ENCODE measurements at regions not wholly inside any gene's neighbourhood (a gene's known extent, or its start where the extent isn't known, plus 50 kb on each side); places are given as distances from the start of the nearest gene placed in this dataset.

- no TSS peak for BruUV-seq (replicated peaks)
- FAIRE-seq = no peak
- H3K79me2 ChIP-seq (ENCODE audit: insufficient read depth, low read length) = no peaks in the 10 kb centered on the region
- ATAC-seq = no peak
- in situ Hi-C loops (cut with HindIII; ENCODE audit: extremely low pct_ligation_motif_present, low pct_unique_long_range_greater_than_20kb) (no loop called here), intact Hi-C loops (cut with micrococcal nuclease; ENCODE audit: unreplicated experiment) (no loop called here)
- no peak overlapping the region for H3K4me3 ChIP-seq (replicated peaks in 1 of 3; ENCODE audit: insufficient read depth in 1 of 3, low read depth in 2 of 3, low read length in 3 of 3)
- no peak for DNase-seq (ENCODE audit: low spot score)
- peaks cover 5% of the 10 kb centered on the region; the same call in 1 of the 2 replicates for H3K9me3 ChIP-seq (ENCODE audit: low read length)
- H3K4me2 ChIP-seq (ENCODE audit: low read depth, low read length) = no peak overlapping the region
- 0% methylated on average over 2 of the region's 2 CpGs for whole genome bisulfite sequencing (ENCODE audit: low lambda C conversion rate)
- ChIA-PET POLR2A (no interaction called here), CTCF (ENCODE audit: low intra/inter-chr PET ratio, low total read pairs) (no interaction called here)
- TF ChIP-seq MNT (IDR thresholded peaks at IDR 0.05) (peak; percentile 96), CSRNP2 (CRISPR knock-in tag; conservative IDR thresholded peaks at IDR 0.05; ENCODE audit: low read depth) (no peak)
- H3K27ac ChIP-seq (ENCODE audit: extremely low read length, insufficient read depth, low read length) = no peak overlapping the region
- no peaks in the 10 kb centered on the region for H4K20me1 ChIP-seq (ENCODE audit: insufficient read depth, low read length)
- H2AFZ ChIP-seq (ENCODE audit: low read length) = no peak overlapping the region
- no peaks in the 10 kb centered on the region for H3K4me1 ChIP-seq (ENCODE audit: insufficient read depth, low read length)
- H3K27me3 ChIP-seq (ENCODE audit: control insufficient read depth in 1 of 2, insufficient read depth in 2 of 2, low read length in 2 of 2) = no peaks in the 10 kb centered on the region
- H3K9ac ChIP-seq (ENCODE audit: insufficient read depth, low read depth, low read length) = no peak overlapping the region
- no peaks in the 10 kb centered on the region for H3K36me3 ChIP-seq (replicated peaks in 1 of 2; ENCODE audit: control insufficient read depth in 1 of 2, insufficient read depth in 2 of 2, low read length in 2 of 2)
Measured at GRCh38 chr18:77807650-77808049, 558.0 kb downstream of the GALR1 start.

- in situ Hi-C loops (cut with HindIII; ENCODE audit: extremely low pct_ligation_motif_present, low pct_unique_long_range_greater_than_20kb) = no loop called here
- intact Hi-C loops (cut with micrococcal nuclease; ENCODE audit: unreplicated experiment) = no loop called here
- Histone ChIP-seq H3K9ac (ENCODE audit: insufficient read depth, low read depth, low read length) (no peak overlapping the region), H3K4me1 (ENCODE audit: insufficient read depth, low read length) (no peaks in the 10 kb centered on the region), H3K27me3 (ENCODE audit: control insufficient read depth in 1 of 2, insufficient read depth in 2 of 2, low read length in 2 of 2) (no peaks in the 10 kb centered on the region), H3K27ac (ENCODE audit: extremely low read length, insufficient read depth, low read length) (no peak overlapping the region), H4K20me1 (ENCODE audit: insufficient read depth, low read length) (no peaks in the 10 kb centered on the region), H3K79me2 (ENCODE audit: insufficient read depth, low read length) (no peaks in the 10 kb centered on the region), H3K36me3 (replicated peaks in 1 of 2; ENCODE audit: control insufficient read depth in 1 of 2, insufficient read depth in 2 of 2, low read length in 2 of 2) (no peaks in the 10 kb centered on the region), H3K9me3 (ENCODE audit: low read length) (peaks cover 13% of the 10 kb centered on the region; the same call in 1 of the 2 replicates), H3K4me3 (replicated peaks in 1 of 3; ENCODE audit: insufficient read depth in 1 of 3, low read depth in 2 of 3, low read length in 3 of 3) (no peak overlapping the region), H3K4me2 (ENCODE audit: low read depth, low read length) (no peak overlapping the region), H2AFZ (ENCODE audit: low read length) (no peak overlapping the region)
- POLR2A ChIA-PET = no interaction called here
- CTCF ChIA-PET (ENCODE audit: low intra/inter-chr PET ratio, low total read pairs) = no interaction called here
- 15% methylated on average over 5 of the region's 5 CpGs for WGBS (ENCODE audit: low lambda C conversion rate)
- FAIRE-seq = no peak
- ATAC-seq = no peak
- no peak for TF ChIP-seq ZNF121 (CRISPR knock-in tag; IDR thresholded peaks at IDR 0.05)
- no peak for TF ChIP-seq RORA (CRISPR knock-in tag; IDR thresholded peaks at IDR 0.05)
- TF ChIP-seq PLRG1 (conservative IDR thresholded peaks at IDR 0.05) = no peak
- TF ChIP-seq CBX1 (IDR thresholded peaks at IDR 0.05; ENCODE audit: low read depth) = no peak
- TF ChIP-seq MAFG (CRISPR knock-in tag; IDR thresholded peaks at IDR 0.05) = no peak
- no peak for TF ChIP-seq KAT8 (CRISPR knock-in tag; IDR thresholded peaks at IDR 0.05)
- TF ChIP-seq ZNF576 (CRISPR knock-in tag; IDR thresholded peaks at IDR 0.05) = no peak
- TF ChIP-seq TOPORS (CRISPR knock-in tag; IDR thresholded peaks at IDR 0.05) = no peak
- no peak for TF ChIP-seq NR1H2 (CRISPR knock-in tag; IDR thresholded peaks at IDR 0.05; ENCODE audit: borderline replicate concordance, low read depth)
- no peak for TF ChIP-seq ZNF501 (CRISPR knock-in tag; IDR thresholded peaks at IDR 0.05)
- BruUV-seq (replicated peaks) = no TSS peak
- no peak for DNase-seq (ENCODE audit: low spot score)
Measured at GRCh38 chr18:77811503-77811902, 561.9 kb downstream of the GALR1 start.

All from HepG2 (cell line).